Neuronal stem cell (in vitro differentiated cells): ENCODE measurements at regions not wholly inside any gene's neighbourhood (a gene's known extent, or its start where the extent isn't known, plus 50 kb on each side); places are given as distances from the start of the nearest gene placed in this dataset.

Experiments
- DNase-seq: peaks from one replicate; pipeline ENCODE4 v3.0.0-alpha.2; 2013; ENCODE audit warnings: low spot score
- H2AFZ ChIP-seq: one replicate; pipeline ENCODE4 v1.6.1; 2013; ENCODE audit warnings: mild to moderate bottlenecking, low read length, inconsistent platforms
- H2AK5ac ChIP-seq: 2 replicates; pipeline ENCODE4 v1.6.1; 2013; ENCODE audit warnings: low read depth, mild to moderate bottlenecking, inconsistent platforms, low read length, moderate library complexity, mixed read lengths
- H2BK120ac ChIP-seq: 2 replicates; pipeline ENCODE4 v1.6.1; 2013; ENCODE audit warnings: low read depth, mild to moderate bottlenecking, inconsistent platforms, low read length, moderate library complexity, mixed read lengths
- H2BK12ac ChIP-seq: one replicate; pipeline ENCODE4 v1.6.1; 2013; ENCODE audit warnings: low read length, inconsistent platforms
- H2BK15ac ChIP-seq: 2 replicates; pipeline ENCODE4 v1.6.1; 2013; ENCODE audit warnings: mild to moderate bottlenecking, low read length, inconsistent platforms, mixed read lengths
- H2BK5ac ChIP-seq: one replicate; pipeline ENCODE4 v1.6.1; 2013; ENCODE audit warnings: inconsistent platforms, mild to moderate bottlenecking, low read length, moderate library complexity
- H3K14ac ChIP-seq: one replicate; pipeline ENCODE4 v1.6.1; 2013; ENCODE audit warnings: low read length, inconsistent platforms
- H3K18ac ChIP-seq: 2 replicates; pipeline ENCODE4 v1.6.1; 2013; ENCODE audit warnings: low read length, inconsistent platforms
- H3K23ac ChIP-seq: 2 replicates; pipeline ENCODE4 v1.6.1; 2013; ENCODE audit warnings: low read depth, mild to moderate bottlenecking, mixed read lengths, low read length, inconsistent platforms; ENCODE audit not compliant: poor library complexity
- H3K27ac ChIP-seq: replicated peaks from 3 replicates; pipeline ENCODE4 v1.5.1; 2013; ENCODE audit warnings: low read length, inconsistent platforms
- H3K27me3 ChIP-seq, 3 experiments: 2 replicates each; pipeline ENCODE4 v1.6.1; 2013; ENCODE audit warnings: low read length in 3 of 3, mild to moderate bottlenecking in 2 of 3, inconsistent platforms in 1 of 3, low read depth in 1 of 3, mixed read lengths in 1 of 3, moderate library complexity in 1 of 3; ENCODE audit not compliant: control insufficient read depth in 3 of 3, insufficient read depth in 3 of 3
- H3K36me3 ChIP-seq, 2 donors: replicated peaks in 1 of 2; 2 replicates each; pipeline ENCODE4 v1.6.1; 2013; ENCODE audit warnings: low read length in 2 of 2; ENCODE audit not compliant: control insufficient read depth in 2 of 2, insufficient read depth in 2 of 2
- H3K4ac ChIP-seq: 2 replicates; pipeline ENCODE4 v1.6.1; 2013; ENCODE audit warnings: inconsistent platforms, mild to moderate bottlenecking, low read length, moderate library complexity
- H3K4me1 ChIP-seq, 2 donors: 1 replicate in 1 of 2; 2 replicates in 1 of 2; pipeline ENCODE4 v1.6.1; 2013; ENCODE audit warnings: low read length in 2 of 2, low read depth in 1 of 2; ENCODE audit not compliant: control insufficient read depth in 2 of 2, insufficient read depth in 1 of 2
- H3K4me2 ChIP-seq: one replicate; pipeline ENCODE4 v1.6.1; 2013; ENCODE audit warnings: mild to moderate bottlenecking, low read length, inconsistent platforms; ENCODE audit not compliant: insufficient read depth, poor library complexity, severe bottlenecking
- H3K4me3 ChIP-seq, 2 donors: 2 replicates each; pipeline ENCODE4 v1.5.1; 2013; ENCODE audit warnings: low read length in 2 of 2, mild to moderate bottlenecking in 2 of 2, inconsistent platforms in 1 of 2, moderate library complexity in 1 of 2
- H3K79me1 ChIP-seq: one replicate; pipeline ENCODE4 v1.6.1; 2013; ENCODE audit warnings: low read depth, mild to moderate bottlenecking, inconsistent platforms, low read length, moderate library complexity
- H3K9ac ChIP-seq: one replicate; pipeline ENCODE4 v1.6.1; 2013; ENCODE audit warnings: mild to moderate bottlenecking, low read depth, low read length, inconsistent platforms; ENCODE audit not compliant: poor library complexity
- H3K9me3 ChIP-seq, 2 donors: replicated peaks in 1 of 2; 2 replicates each; pipeline versions ENCODE3 to v1.6.1; 2013; ENCODE audit warnings: low read length in 2 of 2, mild to moderate bottlenecking in 2 of 2, inconsistent platforms in 1 of 2, low read depth in 1 of 2, mixed read lengths in 1 of 2, moderate library complexity in 1 of 2; ENCODE audit not compliant: control insufficient read depth in 2 of 2, insufficient read depth in 1 of 2
- H4K8ac ChIP-seq: one replicate; pipeline ENCODE4 v1.6.1; 2013; ENCODE audit warnings: low read depth, mild to moderate bottlenecking, inconsistent platforms, low read length, moderate library complexity
- H4K91ac ChIP-seq: one replicate; pipeline ENCODE4 v1.6.1; 2013; ENCODE audit warnings: low read length, low read depth, mild to moderate bottlenecking, inconsistent platforms; ENCODE audit not compliant: poor library complexity
- WGBS, 2 donors: extraction: QIAGEN DNeasy Blood & Tissue Kit; methylation state at CpG; one replicate each; pipeline ENCODE4 v1.1.7; 2013; ENCODE audit warnings: missing lambda C conversion rate in 2 of 2, mixed read lengths in 1 of 2; ENCODE audit not compliant: insufficient read length in 2 of 2, insufficient replicate concordance in 1 of 2; ENCODE audit errors: extremely low coverage in 2 of 2; 5-methylcytosine and 5-hydroxymethylcytosine counted together

GRCh38 chr2:139162456-139162855 is 382.3 kb upstream of the NXPH2 start:
- Histone ChIP-seq H3K4me3 (no peak overlapping the region), H3K14ac (no peak overlapping the region), H3K36me3 (no peaks in the 10 kb centered on the region), H2BK120ac (no peak overlapping the region), H4K91ac (no peak overlapping the region), H3K4ac (no peak overlapping the region), H3K4me2 (no peak overlapping the region), H3K27ac (no peak overlapping the region), H3K27me3 (no peaks in the 10 kb centered on the region), H2BK15ac (no peak overlapping the region), H3K9ac (no peak overlapping the region), H3K4me1 (no peaks in the 10 kb centered on the region), H3K23ac (no peak overlapping the region), H3K79me1 (no peaks in the 10 kb centered on the region), H2AK5ac (no peak overlapping the region), H3K18ac (no peak overlapping the region), H2AFZ (no peak overlapping the region), H2BK12ac (no peak overlapping the region), H4K8ac (no peak overlapping the region), H3K9me3 (no peaks in the 10 kb centered on the region), H2BK5ac (no peak overlapping the region)
- DNase-seq = no peak
- no CpG with 5 or more reads among the region's 2 CpGs for WGBS, 2 donors

- Histone ChIP-seq H3K14ac (no peak overlapping the region), H3K9me3 (no peaks in the 10 kb centered on the region), H3K4me1 (peaks cover 0 to 2% of the 10 kb centered on the region in 2 donors), H3K4me3 (no peak overlapping the region), H2AFZ (no peak overlapping the region), H2BK12ac (no peak overlapping the region), H3K36me3 (no peaks in the 10 kb centered on the region), H4K8ac (no peak overlapping the region), H3K4me2 (no peak overlapping the region), H3K18ac (no peak overlapping the region), H4K91ac (no peak overlapping the region), H3K27ac (no peak overlapping the region), H3K79me1 (no peaks in the 10 kb centered on the region), H3K27me3 (no peaks in the 10 kb centered on the region), H3K23ac (no peak overlapping the region), H2AK5ac (no peak overlapping the region), H2BK120ac (no peak overlapping the region), H2BK5ac (no peak overlapping the region), H3K4ac (no peak overlapping the region), H2BK15ac (no peak overlapping the region), H3K9ac (no peak overlapping the region)
- no CpG with 5 or more reads among the region's 1 CpG for WGBS, 2 donors
- no peak for DNase-seq
Measured at GRCh38 chr2:139160836-139161235, 380.6 kb upstream of the NXPH2 start.

- no peaks in the 10 kb centered on the region for H3K36me3 ChIP-seq
- no peak overlapping the region for H3K4me3 ChIP-seq
- H2BK15ac ChIP-seq = no peak overlapping the region
- WGBS, 2 donors = no CpG with 5 or more reads among the region's 3 CpGs
- H4K91ac ChIP-seq = no peak overlapping the region
- H3K9ac ChIP-seq = no peak overlapping the region
- no peak overlapping the region for H2BK12ac ChIP-seq
- no peak overlapping the region for H2AFZ ChIP-seq
- H3K4me2 ChIP-seq = no peak overlapping the region
- H3K4ac ChIP-seq = no peak overlapping the region
- H2BK5ac ChIP-seq = no peak overlapping the region
- no peak overlapping the region for H3K23ac ChIP-seq
- no peak overlapping the region for H2AK5ac ChIP-seq
- no peak overlapping the region for H4K8ac ChIP-seq
- DNase-seq = no peak
- H2BK120ac ChIP-seq = no peak overlapping the region
- H3K14ac ChIP-seq = no peak overlapping the region
- no peaks in the 10 kb centered on the region for H3K27me3 ChIP-seq
- no peak overlapping the region for H3K18ac ChIP-seq
- no peaks in the 10 kb centered on the region for H3K9me3 ChIP-seq
- no peak overlapping the region for H3K27ac ChIP-seq
- H3K4me1 ChIP-seq = peaks cover 0 to 4% of the 10 kb centered on the region in 2 donors
- H3K79me1 ChIP-seq = no peaks in the 10 kb centered on the region
Measured at GRCh38 chr2:139159177-139159576, 379.0 kb upstream of the NXPH2 start.

- H3K4me3 ChIP-seq = no peak overlapping the region
- H4K8ac ChIP-seq = no peak overlapping the region
- H3K9me3 ChIP-seq = no peaks in the 10 kb centered on the region
- H3K4me1 ChIP-seq = peaks cover 0 to 4% of the 10 kb centered on the region in 2 donors
- H2AK5ac ChIP-seq = no peak overlapping the region
- no peak overlapping the region for H3K9ac ChIP-seq
- no peak overlapping the region for H3K4ac ChIP-seq
- H3K23ac ChIP-seq = no peak overlapping the region
- no peak overlapping the region for H3K14ac ChIP-seq
- DNase-seq = no peak
- H3K36me3 ChIP-seq = no peaks in the 10 kb centered on the region
- H4K91ac ChIP-seq = no peak overlapping the region
- no peaks in the 10 kb centered on the region for H3K27me3 ChIP-seq
- no peak overlapping the region for H2BK12ac ChIP-seq
- H2BK120ac ChIP-seq = no peak overlapping the region
- no peak overlapping the region for H2BK15ac ChIP-seq
- no peaks in the 10 kb centered on the region for H3K79me1 ChIP-seq
- no peak overlapping the region for H3K18ac ChIP-seq
- H2AFZ ChIP-seq = no peak overlapping the region
- no peak overlapping the region for H2BK5ac ChIP-seq
- no peak overlapping the region for H3K4me2 ChIP-seq
- H3K27ac ChIP-seq = no peak overlapping the region
Measured at GRCh38 chr2:139156730-139157129, 376.5 kb upstream of the NXPH2 start.
